GM18951 (cell line): ENCODE measurements at regions not wholly inside any gene's neighbourhood (a gene's known extent, or its start where the extent isn't known, plus 50 kb on each side); places are given as distances from the start of the nearest gene placed in this dataset.
"Not testable (repeated sequence)": the region's sequence is repeated elsewhere in the genome, so short reads cannot be mapped to it uniquely, and the experiment has no call there.

Source experiments
- POLR2A ChIP-seq: IDR thresholded peaks from 4 replicates; pipeline ENCODE4 v1.6.1; 2011; ENCODE audit warnings: mild to moderate bottlenecking; ENCODE audit not compliant: insufficient read length, insufficient read depth; ENCODE audit errors: extremely low read depth
- in situ Hi-C: fragments of 300-500 bp; cut with MboI; formaldehyde crosslinking; loops from one replicate; pipeline ENCODE4 v1.12.0; 2022; ENCODE audit warnings: low sequenced_read_pairs, mixed read lengths, inconsistent platforms; ENCODE audit not compliant: unreplicated experiment

DNA sequence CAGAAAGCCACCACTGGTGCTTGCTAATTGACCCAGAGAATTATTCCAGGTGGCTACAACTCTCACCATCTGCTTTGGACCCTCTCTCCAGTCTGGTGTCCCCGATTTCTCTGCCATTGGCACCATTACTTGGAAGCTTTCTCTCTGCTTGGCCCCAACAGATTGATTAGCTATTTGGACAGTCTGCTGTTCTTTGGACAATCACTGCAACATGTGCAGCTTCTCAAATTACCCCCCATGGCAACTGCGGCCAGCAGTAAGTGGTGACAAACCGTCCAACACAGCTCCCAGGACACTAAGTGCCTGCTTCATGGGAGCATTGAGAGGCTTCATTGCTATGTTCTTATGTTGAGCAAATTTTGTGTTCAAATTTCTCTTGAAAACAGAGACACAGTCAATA, 309.8 kb downstream of the TAF11L14 start:
- in situ Hi-C loops: no loop called here
- no peak for TF ChIP-seq POLR2A

DNA sequence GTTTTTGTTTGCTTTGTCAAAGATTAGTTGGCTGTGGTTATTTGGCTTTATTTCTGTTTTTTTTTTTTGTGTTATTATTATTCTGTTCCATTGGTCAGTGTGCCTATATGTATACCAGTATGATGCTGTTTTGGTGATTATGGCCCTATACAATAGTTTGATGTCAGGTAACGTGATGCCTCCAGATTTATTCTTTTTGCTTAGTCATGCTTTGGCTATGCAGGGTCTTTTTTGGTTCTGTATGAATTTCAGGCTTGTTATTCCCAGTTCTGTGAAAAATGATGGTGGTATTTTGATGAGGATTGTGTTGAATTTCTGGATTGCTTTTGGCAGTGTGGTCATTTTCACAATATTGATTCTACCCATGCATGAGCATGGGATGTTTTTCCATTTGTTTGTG, 312.8 kb downstream of the TAF11L14 start:
- in situ Hi-C loops: no loop called here
- TF ChIP-seq POLR2A: no peak

DNA sequence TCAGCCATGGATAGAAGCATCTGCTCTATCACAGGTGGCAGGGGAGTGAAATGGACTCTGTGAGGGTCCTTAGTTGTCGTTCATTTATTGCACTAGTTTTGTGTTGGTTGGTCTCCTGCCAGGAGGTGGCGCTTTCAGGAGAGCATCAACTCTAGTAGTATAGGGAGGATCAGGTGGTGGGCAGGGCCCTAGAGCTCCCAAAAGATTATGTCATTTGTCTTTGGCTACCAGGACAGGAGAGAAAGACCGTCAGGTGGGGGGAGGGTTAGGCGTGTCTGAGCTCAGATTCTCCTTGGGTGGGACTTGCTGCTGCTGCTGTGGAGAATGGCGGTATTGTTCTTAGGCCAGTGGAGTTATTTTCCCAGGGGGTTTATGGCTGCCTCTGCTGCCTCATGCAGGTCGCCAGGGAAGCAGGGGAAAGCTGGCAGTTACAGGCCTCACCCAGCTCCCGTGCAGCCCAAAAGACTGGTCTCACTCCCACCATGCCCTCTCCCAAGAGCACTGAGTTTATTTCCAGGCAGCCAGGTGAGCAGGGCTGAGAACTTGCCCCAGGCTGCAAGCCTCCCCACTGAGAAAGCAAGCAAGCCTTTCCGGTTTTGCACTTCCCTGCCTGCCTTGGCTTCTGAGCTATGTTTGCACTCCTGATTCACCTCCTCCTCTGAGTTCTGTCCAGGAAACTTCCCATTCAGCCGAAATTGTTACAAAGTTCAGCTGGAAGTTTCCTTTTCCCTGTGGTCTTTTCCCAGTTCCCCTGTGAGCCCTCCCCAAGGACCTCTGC, 317.3 kb downstream of the TAF11L14 start:
- in situ Hi-C loops: no loop called here
- TF ChIP-seq POLR2A: no peak

DNA sequence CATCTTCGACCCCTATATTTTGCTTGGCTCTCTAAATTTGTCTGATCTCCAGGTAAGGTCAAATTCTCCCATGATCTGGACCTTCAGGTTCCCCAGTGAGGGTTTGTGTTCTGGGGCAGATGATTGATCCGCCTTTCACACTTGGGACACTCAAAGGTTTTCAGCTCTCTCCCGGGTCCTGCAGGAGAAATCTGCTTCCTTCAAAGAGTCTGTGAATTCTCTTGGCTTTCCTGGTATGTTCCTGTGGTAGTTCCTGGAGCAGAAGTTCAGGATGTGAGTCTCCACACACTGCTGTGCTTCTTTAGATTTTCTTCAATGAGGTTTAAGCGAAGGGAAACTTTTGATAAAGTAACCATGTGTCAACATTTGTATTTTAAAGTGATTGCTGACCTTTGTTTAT, 318.0 kb downstream of the TAF11L14 start:
- no peak for TF ChIP-seq POLR2A
- in situ Hi-C loops: no loop called here

DNA sequence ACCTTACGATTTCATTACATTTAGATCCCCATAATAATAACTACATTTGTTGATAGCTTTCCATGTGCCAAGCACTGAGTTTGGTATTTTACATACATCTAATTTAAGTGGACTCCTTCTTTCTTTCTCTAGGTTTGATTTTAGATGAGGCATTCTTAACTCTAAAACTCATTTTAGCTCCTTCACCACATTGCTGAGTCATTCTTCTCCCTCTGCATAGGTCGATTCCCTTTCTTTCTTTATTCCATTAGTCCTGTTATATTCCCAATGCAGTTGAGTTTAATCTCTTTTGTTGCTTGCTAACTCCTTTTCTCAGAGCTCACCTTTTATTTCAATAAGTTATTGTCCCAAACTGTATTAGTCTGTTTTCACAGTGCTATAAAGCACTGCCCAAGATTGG, 329.8 kb downstream of the TAF11L14 start:
- no peak for TF ChIP-seq POLR2A
- in situ Hi-C loops: no loop called here

DNA sequence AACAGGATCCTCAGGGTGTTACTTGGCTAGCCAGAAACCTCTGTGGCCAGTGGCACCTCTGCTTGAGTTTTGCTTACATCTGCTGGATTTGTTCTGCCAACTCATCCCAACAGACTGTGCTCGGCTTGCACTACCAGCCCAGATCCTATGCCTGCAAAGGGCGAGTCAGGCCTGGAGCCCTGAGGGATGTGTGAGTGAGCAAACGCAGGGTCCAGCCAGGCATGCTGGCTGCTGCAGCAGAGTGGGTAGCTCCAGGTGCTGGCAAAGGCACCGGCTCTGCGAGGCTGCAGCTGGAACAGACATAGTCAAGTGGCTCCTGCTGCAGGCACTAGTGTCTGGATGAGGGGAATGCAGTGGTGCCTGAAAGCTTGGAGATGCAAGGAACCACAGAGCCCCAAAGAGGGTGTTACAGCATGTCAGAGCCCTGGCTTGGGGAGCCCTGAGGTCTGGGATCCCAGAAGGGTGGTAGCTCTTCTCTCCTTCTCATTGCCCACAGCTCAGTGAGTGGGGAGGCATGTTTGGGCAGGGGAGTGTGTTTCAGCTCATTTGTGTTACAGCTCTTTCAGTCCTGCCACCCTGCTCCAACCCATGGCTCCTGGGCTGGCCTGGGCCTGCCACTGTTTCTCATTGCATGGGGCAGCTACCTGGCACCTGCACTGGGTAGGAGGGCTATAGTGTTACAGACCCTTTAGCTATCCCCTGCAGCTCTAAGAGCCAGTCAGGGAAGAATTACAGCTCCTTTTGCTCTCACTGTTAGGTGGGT, 332.6 kb downstream of the TAF11L14 start:
- in situ Hi-C loops: no loop called here
- TF ChIP-seq POLR2A: no peak

DNA sequence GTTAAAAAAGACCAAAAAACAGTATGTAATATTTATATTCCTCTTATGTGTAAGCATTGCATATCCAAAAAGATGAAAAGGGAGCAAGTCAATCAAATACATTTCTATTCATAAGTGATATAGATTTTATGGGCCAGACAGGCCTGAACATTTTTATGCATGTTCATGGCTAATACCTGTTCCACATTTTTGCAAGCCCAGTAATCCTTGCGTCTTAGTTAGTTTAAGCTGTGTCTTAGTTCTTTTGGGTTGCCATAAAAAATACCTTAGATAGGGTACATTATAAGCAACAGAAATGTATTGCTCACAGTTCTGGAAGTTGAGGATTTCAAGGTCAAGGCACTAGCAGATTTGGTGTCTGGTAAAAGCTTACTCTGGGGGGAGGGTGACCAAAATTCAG, 342.1 kb downstream of the TAF11L14 start:
- TF ChIP-seq POLR2A: no peak
- in situ Hi-C loops: no loop called here

DNA sequence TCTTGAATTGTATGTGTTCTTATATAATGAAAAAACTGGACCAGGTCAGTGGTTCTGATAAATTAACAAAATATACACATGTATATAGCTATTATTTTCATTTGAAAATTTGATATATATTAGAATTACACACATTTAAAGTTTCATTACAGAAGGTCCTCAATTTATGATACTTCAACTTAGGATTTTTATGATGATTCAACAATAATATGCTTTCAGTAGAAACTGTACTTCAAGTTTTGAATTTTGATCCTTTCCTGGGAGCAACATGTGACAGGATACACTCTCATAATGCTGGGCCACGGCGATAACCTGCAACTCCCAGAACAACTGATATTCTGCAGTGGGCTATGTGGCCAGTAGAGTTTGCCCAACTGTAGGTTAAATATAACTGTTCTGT, 344.7 kb downstream of the TAF11L14 start:
- in situ Hi-C loops: no loop called here
- TF ChIP-seq POLR2A: no peak

DNA sequence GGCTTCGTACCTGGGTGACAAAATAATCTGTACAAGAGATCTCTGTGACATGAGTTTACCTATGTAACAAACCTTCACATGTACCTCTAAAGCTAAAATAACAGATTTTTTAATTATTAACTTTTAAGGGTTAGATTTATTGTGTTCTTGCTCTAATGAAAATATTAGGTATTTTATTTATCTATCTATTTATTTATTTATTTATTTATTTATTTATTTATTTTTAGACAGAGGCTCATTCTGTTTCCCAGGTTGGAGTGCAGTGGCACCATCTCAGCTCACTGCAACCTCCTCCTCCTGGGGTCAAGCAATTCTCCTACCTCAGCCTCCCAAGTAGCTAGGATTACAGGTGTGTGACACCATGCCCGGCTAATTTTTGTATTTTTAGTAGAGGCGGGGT, 348.4 kb downstream of the TAF11L14 start:
- in situ Hi-C loops: not testable (repeated sequence)

DNA sequence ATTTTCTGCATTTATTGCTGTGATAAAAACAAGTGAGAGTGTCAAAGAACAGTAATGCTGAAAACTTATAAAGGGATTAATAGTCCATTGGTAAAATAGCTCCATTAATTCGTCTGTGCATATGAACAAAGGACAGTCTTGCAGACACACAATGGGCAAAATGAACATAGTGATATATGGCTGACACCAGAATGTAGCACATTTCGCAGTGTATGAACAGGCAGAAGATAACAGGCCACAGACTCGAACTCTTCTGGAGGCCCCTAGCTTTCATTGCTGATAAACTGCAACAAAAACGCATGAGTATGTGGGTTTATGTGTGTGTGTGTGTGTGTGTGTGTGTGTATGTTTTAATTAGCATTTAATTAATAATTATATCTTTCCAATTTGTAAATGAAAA, 354.8 kb downstream of the TAF11L14 start:
- in situ Hi-C loops: no loop called here
- no peak for TF ChIP-seq POLR2A

DNA sequence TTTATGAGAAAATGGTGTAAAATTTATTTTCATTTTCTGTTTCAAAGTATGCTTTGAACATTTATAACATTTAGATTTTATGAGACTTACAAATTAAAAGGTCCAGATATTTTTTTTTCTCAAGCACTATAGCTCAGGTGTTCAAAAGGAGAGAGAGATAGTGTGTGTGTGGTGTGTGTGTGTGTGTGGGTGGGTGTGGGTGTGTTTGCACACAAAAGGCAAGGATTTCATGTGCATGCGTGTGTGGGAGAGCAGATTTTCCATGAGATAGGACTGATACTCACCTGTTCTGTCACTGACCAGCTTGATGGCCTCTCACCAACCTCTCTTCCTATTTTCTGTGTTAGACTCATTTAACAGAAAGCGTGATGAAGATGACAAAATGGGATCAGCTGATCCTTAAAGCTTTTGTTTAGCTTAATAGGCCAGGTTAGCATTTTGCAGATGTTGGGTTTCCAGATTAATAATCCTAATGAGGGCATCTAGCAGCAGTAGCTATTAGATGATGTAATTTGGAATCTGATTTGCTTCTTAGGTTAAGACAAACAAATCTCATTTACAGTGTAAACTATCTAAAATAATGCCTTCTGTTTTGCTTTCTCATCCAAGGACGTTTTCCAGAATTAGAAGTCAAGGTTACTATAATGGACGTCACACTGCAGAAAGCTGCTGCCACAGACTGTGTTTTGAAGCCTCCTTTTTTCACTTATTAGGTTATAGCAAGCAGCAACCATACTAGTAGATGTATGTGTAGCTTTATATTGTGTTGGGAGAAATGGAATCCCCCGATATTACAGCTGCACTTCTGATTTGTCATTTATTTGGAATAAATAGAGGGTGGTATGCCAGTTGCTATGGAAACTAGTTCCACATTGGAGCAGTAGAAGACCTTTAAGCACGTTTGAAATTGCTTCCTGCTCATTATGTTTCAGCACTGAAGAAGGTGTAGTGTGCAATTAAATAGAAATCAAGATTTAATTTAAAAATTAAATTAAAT, 355.6 kb downstream of the TAF11L14 start:
- in situ Hi-C loops: no loop called here
- no peak for TF ChIP-seq POLR2A

DNA sequence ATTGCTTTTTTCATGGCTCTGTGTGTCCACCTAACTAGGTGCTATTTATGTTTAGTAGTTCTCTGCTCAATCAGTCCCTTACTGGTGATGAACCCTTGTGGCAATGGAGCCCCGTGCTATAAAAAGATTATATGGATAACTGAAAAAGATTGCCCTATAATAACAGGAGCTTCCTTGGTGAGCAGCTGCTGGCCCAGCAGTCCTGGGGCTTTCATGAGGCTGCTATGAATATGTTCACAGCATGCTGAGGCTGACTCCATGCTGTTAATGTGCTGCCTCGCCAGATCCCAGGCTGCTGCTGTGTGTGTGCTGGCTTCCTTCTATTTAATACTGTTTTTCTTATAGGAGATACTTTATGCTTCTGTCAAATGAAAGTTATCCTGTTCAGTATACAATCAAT, 357.5 kb downstream of the TAF11L14 start:
- in situ Hi-C loops: no loop called here
- TF ChIP-seq POLR2A: no peak

DNA sequence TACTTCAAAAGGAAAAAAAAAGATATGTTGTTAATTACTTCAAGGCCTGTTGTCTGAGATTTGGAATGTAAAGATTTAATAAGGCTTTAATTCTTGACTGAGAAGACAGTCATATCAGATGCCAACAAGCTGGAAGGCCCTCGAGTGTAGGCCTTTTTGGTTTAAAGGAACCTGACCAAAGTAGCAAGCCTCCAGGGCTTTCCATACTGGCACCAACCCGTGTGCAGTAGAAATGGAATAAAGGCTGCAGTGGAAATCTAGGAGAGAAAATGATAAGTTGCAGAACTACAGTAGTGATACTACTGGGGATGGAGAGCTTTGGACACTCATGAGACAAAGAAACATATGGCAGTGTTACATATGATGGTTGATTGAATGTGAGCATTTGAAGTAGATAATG, 358.0 kb downstream of the TAF11L14 start:
- in situ Hi-C loops: no loop called here
- no peak for TF ChIP-seq POLR2A
